Activated T-cell treated with anti-CD3 and anti-CD28 coated beads for 1 hour (primary cell): ENCODE measurements at regions not wholly inside any gene's neighbourhood (a gene's known extent, or its start where the extent isn't known, plus 50 kb on each side); places are given as distances from the start of the nearest gene placed in this dataset.

ENCODE experiments used
- DNase-seq: peaks from one replicate; pipeline ENCODE4 v3.0.0-alpha.2; 2020; ENCODE audit warnings: low read depth

GRCh38 chr2:118278046-118278445, 189.8 kb downstream of the INSIG2 start:
- DNase-seq: no peak

GRCh38 chr2:118274841-118275510, 186.7 kb downstream of the INSIG2 start:
- DNase-seq: no peak

- no peak for DNase-seq
Observed at GRCh38 chr2:118272391-118272790, 184.1 kb downstream of the INSIG2 start.

GRCh38 chr2:118269408-118270051, 181.3 kb downstream of the INSIG2 start:
- DNase-seq: no peak

- no peak for DNase-seq
Observed at GRCh38 chr2:118268268-118268667, 180.0 kb downstream of the INSIG2 start.

GRCh38 chr2:118265873-118266455, 177.7 kb downstream of the INSIG2 start:
- DNase-seq: no peak

- DNase-seq: no peak
Observed at GRCh38 chr2:118264232-118264990, 176.1 kb downstream of the INSIG2 start.

- DNase-seq: no peak
Observed at GRCh38 chr2:118257696-118258095, 169.4 kb downstream of the INSIG2 start.

GRCh38 chr2:118255771-118256372, 167.6 kb downstream of the INSIG2 start:
- DNase-seq: no peak

GRCh38 chr2:118255301-118255700, 167.0 kb downstream of the INSIG2 start:
- DNase-seq: no peak

- DNase-seq: no peak
Observed at GRCh38 chr2:118254116-118254515, 165.8 kb downstream of the INSIG2 start.

- no peak for DNase-seq
Observed at GRCh38 chr2:118251427-118251826, 163.2 kb downstream of the INSIG2 start.

- no peak for DNase-seq
Observed at GRCh38 chr2:118250463-118250862, 162.2 kb downstream of the INSIG2 start.

GRCh38 chr2:118250001-118250400, 161.7 kb downstream of the INSIG2 start:
- DNase-seq: no peak

GRCh38 chr2:118249531-118249930, 161.3 kb downstream of the INSIG2 start:
- no peak for DNase-seq

- DNase-seq: no peak
Observed at GRCh38 chr2:118246726-118247125, 158.5 kb downstream of the INSIG2 start.

- DNase-seq: no peak
Observed at GRCh38 chr2:118246079-118246478, 157.8 kb downstream of the INSIG2 start.

- DNase-seq: no peak
Observed at GRCh38 chr2:118244686-118245085, 156.4 kb downstream of the INSIG2 start.

- no peak for DNase-seq
Observed at GRCh38 chr2:118243031-118243430, 154.8 kb downstream of the INSIG2 start.

- no peak for DNase-seq
Observed at GRCh38 chr2:118242216-118242615, 153.9 kb downstream of the INSIG2 start.

GRCh38 chr2:118241128-118241527, 152.9 kb downstream of the INSIG2 start:
- DNase-seq: no peak

- DNase-seq: no peak
Observed at GRCh38 chr2:118240276-118240675, 152.0 kb downstream of the INSIG2 start.
